ENCODE measurements at regions not wholly inside any gene's neighbourhood (a gene's known extent, or its start where the extent isn't known, plus 50 kb on each side); places are given as distances from the start of the nearest gene placed in this dataset.

DNA sequence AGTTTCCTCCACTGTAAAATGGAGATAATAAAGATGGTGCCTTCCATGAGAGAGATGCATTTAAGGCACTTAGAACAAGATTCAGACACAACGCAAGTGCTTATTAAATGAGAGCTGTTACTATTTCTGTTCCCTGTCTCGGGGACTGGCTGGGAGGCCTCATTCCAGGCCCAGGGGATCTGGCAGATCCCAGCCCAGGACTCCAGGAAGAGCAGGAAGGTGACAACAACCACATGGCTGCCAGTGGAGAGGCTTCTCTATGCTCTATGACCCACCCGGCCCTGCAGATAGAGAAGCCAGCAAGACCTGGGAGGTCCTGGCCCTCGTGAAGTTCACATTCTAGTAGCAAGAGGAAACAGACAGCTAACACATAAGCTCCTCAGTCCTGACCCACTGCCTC lies 175.5 kb downstream of the ACTL8 start:
- 48 to 54% (median 54%) methylated on average over 4 of the region's 4 CpGs for WGBS, 3 donors
- H3K4me1 ChIP-seq (ENCODE audit: control insufficient read depth in 3 of 3, insufficient read depth in 2 of 3, low read depth in 1 of 3, low read length in 2 of 3): no peaks in the 10 kb centered on the region
- no peak overlapping the region for H3K4me3 ChIP-seq (ENCODE audit: low read depth in 1 of 3, low read length in 3 of 3)
- H3K27ac ChIP-seq (ENCODE audit: low read depth in 1 of 3, low read length in 2 of 3): no peak overlapping the region
- no peak for FAIRE-seq
- peaks cover 0 to 3% of the 10 kb centered on the region in 2 donors for H3K9me3 ChIP-seq (ENCODE audit: control insufficient read depth in 2 of 2, insufficient read depth in 1 of 2, low read depth in 1 of 2, low read length in 1 of 2)
- no peak for DNase-seq
- H3K27me3 ChIP-seq (ENCODE audit: control insufficient read depth in 3 of 3, insufficient read depth in 3 of 3, low read length in 3 of 3): peaks cover 0 to 6% (median 0%) of the 10 kb centered on the region in 3 donors
- no peaks in the 10 kb centered on the region for H3K36me3 ChIP-seq (ENCODE audit: control insufficient read depth in 3 of 3, insufficient read depth in 2 of 3, low read depth in 1 of 3, low read length in 3 of 3)

DNA sequence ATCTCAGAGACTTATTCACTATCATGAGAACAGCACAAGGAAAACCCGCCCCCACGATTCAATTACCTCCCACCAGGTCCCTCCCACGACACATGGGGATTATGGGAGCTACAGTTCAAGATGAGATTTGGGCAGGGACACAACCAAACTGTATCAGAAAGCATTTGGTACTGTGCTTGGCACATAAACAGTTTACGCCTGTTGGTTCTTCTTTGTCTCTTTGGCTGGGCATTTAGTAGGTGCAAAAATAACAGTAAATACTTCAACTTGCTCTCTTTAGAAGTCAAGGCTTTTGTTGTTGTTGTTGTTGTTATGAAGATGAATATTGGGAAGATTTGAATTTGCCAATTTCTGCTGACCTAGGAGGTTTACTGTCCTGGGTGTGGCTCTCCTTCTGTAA lies 175.4 kb upstream of the IGSF21 start:
- DNase-seq (no peak), FAIRE-seq (no peak)
- H3K27ac ChIP-seq (ENCODE audit: low read depth in 1 of 3, low read length in 2 of 3): no peak overlapping the region
- H3K4me3 ChIP-seq (ENCODE audit: low read depth in 1 of 3, low read length in 3 of 3): no peak overlapping the region
- no peaks in the 10 kb centered on the region for H3K36me3 ChIP-seq (ENCODE audit: control insufficient read depth in 3 of 3, insufficient read depth in 2 of 3, low read depth in 1 of 3, low read length in 3 of 3)
- H3K27me3 ChIP-seq (ENCODE audit: control insufficient read depth in 3 of 3, insufficient read depth in 3 of 3, low read length in 3 of 3): peaks cover 0 to 6% (median 0%) of the 10 kb centered on the region in 3 donors
- H3K9me3 ChIP-seq (ENCODE audit: control insufficient read depth in 2 of 2, insufficient read depth in 1 of 2, low read depth in 1 of 2, low read length in 1 of 2): peaks cover 0 to 3% of the 10 kb centered on the region in 2 donors
- 79 to 84% (median 84%) methylated on average over 4 of the region's 4 CpGs for WGBS, 3 donors
- H3K4me1 ChIP-seq (ENCODE audit: control insufficient read depth in 3 of 3, insufficient read depth in 2 of 3, low read depth in 1 of 3, low read length in 2 of 3): no peaks in the 10 kb centered on the region

DNA sequence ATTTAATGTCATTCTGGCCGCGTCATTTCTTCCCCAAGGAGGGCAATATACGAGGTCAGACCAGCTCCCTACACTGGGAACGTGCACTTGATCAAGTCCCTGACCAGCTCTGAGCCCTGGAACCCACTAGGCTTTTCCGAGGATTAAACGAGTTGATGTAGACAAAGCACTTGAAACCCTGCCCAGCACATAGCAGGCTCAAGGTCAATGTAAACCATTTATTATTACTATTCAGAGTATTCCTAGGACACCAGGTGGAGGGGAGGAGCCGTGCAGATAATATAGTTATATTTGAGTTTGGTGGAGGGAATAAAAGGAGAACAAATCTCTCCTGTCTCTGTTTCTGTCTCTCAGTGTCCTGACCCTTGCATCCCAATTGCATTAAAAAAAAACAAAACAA lies 174.1 kb upstream of the IGSF21 start:
- 40 to 57% (median 56%) methylated on average over 7 of the region's 7 CpGs for WGBS, 3 donors
- Histone ChIP-seq H3K9me3 (ENCODE audit: control insufficient read depth in 2 of 2, insufficient read depth in 1 of 2, low read depth in 1 of 2, low read length in 1 of 2) (peaks cover 0 to 3% of the 10 kb centered on the region in 2 donors), H3K27ac (ENCODE audit: low read depth in 1 of 3, low read length in 2 of 3) (no peak overlapping the region), H3K27me3 (ENCODE audit: control insufficient read depth in 3 of 3, insufficient read depth in 3 of 3, low read length in 3 of 3) (peaks cover 0 to 5% (median 0%) of the 10 kb centered on the region in 3 donors), H3K4me1 (ENCODE audit: control insufficient read depth in 3 of 3, insufficient read depth in 2 of 3, low read depth in 1 of 3, low read length in 2 of 3) (no peaks in the 10 kb centered on the region), H3K4me3 (ENCODE audit: low read depth in 1 of 3, low read length in 3 of 3) (no peak overlapping the region), H3K36me3 (ENCODE audit: control insufficient read depth in 3 of 3, insufficient read depth in 2 of 3, low read depth in 1 of 3, low read length in 3 of 3) (no peaks in the 10 kb centered on the region)
- FAIRE-seq (no peak), DNase-seq (no peak)

DNA sequence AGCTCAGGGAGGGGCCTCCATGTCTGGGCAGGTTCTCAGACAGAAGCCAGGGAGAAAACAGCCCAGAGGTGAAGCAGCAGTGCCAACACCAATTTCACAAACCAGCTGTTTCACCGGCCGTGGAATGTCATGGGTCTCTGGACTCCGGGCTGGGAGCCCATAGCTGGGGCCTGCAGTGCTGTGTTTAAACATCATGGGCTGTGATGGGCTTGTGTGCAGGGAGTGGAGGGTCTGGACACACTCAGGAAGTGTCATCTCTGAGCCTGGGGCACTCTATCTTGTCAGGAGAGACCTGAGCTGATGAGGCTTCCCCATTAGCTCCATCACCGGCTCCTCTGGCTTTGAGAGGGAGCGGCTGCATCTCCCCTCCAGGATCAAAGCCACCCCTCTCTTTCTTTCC lies 173.6 kb upstream of the IGSF21 start:
- Histone ChIP-seq H3K27ac (ENCODE audit: low read depth in 1 of 3, low read length in 2 of 3) (no peak overlapping the region), H3K27me3 (ENCODE audit: control insufficient read depth in 3 of 3, insufficient read depth in 3 of 3, low read length in 3 of 3) (peaks cover 0 to 2% (median 0%) of the 10 kb centered on the region in 3 donors), H3K9me3 (ENCODE audit: control insufficient read depth in 2 of 2, insufficient read depth in 1 of 2, low read depth in 1 of 2, low read length in 1 of 2) (peaks cover 0 to 3% of the 10 kb centered on the region in 2 donors), H3K36me3 (ENCODE audit: control insufficient read depth in 3 of 3, insufficient read depth in 2 of 3, low read depth in 1 of 3, low read length in 3 of 3) (no peaks in the 10 kb centered on the region), H3K4me1 (ENCODE audit: control insufficient read depth in 3 of 3, insufficient read depth in 2 of 3, low read depth in 1 of 3, low read length in 2 of 3) (no peaks in the 10 kb centered on the region), H3K4me3 (ENCODE audit: low read depth in 1 of 3, low read length in 3 of 3) (no peak overlapping the region)
- DNase-seq (no peak), FAIRE-seq (no peak)
- 51 to 68% (median 59%) methylated on average over 5 of the region's 5 CpGs for WGBS, 3 donors

DNA sequence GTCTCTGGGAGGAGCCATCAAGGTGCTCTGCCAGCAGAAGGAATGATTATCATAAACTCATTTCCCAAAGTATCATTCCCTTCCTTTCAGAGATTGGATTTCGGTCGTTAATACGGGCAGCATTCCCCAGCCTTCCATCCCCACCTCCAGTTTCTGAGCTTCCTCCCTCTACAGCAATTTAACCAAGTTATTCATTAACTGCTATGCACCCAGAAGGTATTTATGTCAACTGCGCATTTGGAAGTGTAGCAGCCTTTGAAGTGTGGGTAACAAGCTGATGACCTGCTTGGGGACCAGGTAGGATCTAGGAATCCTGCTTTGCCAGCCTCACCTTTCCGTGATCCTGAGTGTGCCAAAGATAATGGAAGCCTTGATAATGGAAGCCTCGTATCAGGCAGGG lies 172.4 kb upstream of the IGSF21 start:
- H3K4me1 ChIP-seq (ENCODE audit: control insufficient read depth in 3 of 3, insufficient read depth in 2 of 3, low read depth in 1 of 3, low read length in 2 of 3): no peaks in the 10 kb centered on the region
- peaks cover 0 to 2% (median 0%) of the 10 kb centered on the region in 3 donors for H3K27me3 ChIP-seq (ENCODE audit: control insufficient read depth in 3 of 3, insufficient read depth in 3 of 3, low read length in 3 of 3)
- peaks cover 0 to 3% of the 10 kb centered on the region in 2 donors for H3K9me3 ChIP-seq (ENCODE audit: control insufficient read depth in 2 of 2, insufficient read depth in 1 of 2, low read depth in 1 of 2, low read length in 1 of 2)
- no peak overlapping the region for H3K27ac ChIP-seq (ENCODE audit: low read depth in 1 of 3, low read length in 2 of 3)
- H3K4me3 ChIP-seq (ENCODE audit: low read depth in 1 of 3, low read length in 3 of 3): no peak overlapping the region
- no peaks in the 10 kb centered on the region for H3K36me3 ChIP-seq (ENCODE audit: control insufficient read depth in 3 of 3, insufficient read depth in 2 of 3, low read depth in 1 of 3, low read length in 3 of 3)
- peak; percentile 13 to 14 for DNase-seq
- no peak for FAIRE-seq
- 14 to 47% (median 25%) methylated on average over 6 of the region's 6 CpGs for WGBS, 3 donors

DNA sequence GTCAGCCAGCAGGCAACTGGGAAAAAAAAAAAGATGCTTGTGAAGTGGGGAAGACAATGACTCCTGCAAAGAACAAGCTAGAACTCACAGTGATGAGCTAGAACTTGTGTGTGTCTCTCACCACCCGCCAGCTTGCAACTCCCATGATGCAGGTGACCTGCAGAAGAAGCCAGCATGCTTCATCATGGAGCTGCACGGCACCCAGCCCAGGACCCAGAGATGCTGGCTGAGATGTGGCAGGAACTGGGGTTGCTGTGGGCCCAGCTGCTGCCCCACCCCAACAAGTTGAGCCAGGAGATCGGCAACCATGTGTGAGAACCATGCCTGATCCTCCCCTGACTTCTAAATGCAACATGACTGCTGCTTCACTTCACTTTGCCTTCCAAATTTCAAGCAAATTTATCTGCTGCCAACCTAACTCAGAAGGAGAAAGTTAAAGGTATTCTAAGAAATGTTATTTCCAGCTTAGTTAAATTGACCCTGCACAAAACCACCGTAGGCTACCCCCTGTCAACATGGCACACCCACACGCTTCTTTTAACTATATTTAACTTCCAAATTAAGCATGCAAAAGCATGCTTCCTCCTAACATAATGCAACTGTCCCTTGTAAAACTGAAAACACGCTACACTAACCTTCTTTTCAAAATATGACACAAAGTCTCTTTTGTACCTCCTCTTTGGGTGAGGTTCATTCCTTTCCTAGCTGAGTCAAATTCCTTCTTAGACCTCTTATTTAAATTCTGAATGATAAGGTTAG lies 166.0 kb upstream of the IGSF21 start:
- H3K36me3 ChIP-seq (ENCODE audit: control insufficient read depth in 3 of 3, insufficient read depth in 2 of 3, low read depth in 1 of 3, low read length in 3 of 3): no peaks in the 10 kb centered on the region
- H3K4me3 ChIP-seq (ENCODE audit: low read depth in 1 of 3, low read length in 3 of 3): no peak overlapping the region
- no peak overlapping the region for H3K27ac ChIP-seq (ENCODE audit: low read depth in 1 of 3, low read length in 2 of 3)
- WGBS, 3 donors: 54 to 71% (median 60%) methylated on average over 6 of the region's 6 CpGs
- no peaks in the 10 kb centered on the region for H3K4me1 ChIP-seq (ENCODE audit: control insufficient read depth in 3 of 3, insufficient read depth in 2 of 3, low read depth in 1 of 3, low read length in 2 of 3)
- FAIRE-seq: no peak
- H3K27me3 ChIP-seq (ENCODE audit: control insufficient read depth in 3 of 3, insufficient read depth in 3 of 3, low read length in 3 of 3): peaks cover 0 to 6% (median 2%) of the 10 kb centered on the region in 3 donors
- no peak for DNase-seq
- no peaks in the 10 kb centered on the region for H3K9me3 ChIP-seq (ENCODE audit: control insufficient read depth in 2 of 2, insufficient read depth in 1 of 2, low read depth in 1 of 2, low read length in 1 of 2)

DNA sequence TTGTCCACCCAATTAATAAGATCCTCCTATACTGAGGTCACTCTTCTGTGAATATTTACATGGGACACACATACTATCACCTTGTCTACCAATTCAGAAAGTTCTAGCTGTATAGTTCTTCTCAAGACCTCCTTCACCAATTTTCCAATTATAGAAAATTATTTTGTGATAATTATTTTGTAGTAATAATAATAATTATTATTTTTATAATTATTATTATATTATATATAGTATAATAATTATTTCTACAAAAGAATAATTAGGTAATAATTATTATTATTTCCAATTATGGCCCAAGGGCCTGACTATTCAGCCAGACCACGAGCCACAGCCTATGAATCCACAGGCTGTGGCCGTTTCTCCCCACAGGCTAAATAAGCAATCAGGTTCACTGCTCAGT lies 164.1 kb upstream of the IGSF21 start:
- no peak overlapping the region for H3K4me3 ChIP-seq (ENCODE audit: low read depth in 1 of 3, low read length in 3 of 3)
- H3K36me3 ChIP-seq (ENCODE audit: control insufficient read depth in 3 of 3, insufficient read depth in 2 of 3, low read depth in 1 of 3, low read length in 3 of 3): no peaks in the 10 kb centered on the region
- no peak for DNase-seq
- no peaks in the 10 kb centered on the region for H3K9me3 ChIP-seq (ENCODE audit: control insufficient read depth in 2 of 2, insufficient read depth in 1 of 2, low read depth in 1 of 2, low read length in 1 of 2)
- WGBS, 3 donors: 63 to 71% (median 67%) methylated on average over 2 of the region's 2 CpGs
- peaks cover 0 to 6% (median 2%) of the 10 kb centered on the region in 3 donors for H3K27me3 ChIP-seq (ENCODE audit: control insufficient read depth in 3 of 3, insufficient read depth in 3 of 3, low read length in 3 of 3)
- no peak overlapping the region for H3K27ac ChIP-seq (ENCODE audit: low read depth in 1 of 3, low read length in 2 of 3)
- H3K4me1 ChIP-seq (ENCODE audit: control insufficient read depth in 3 of 3, insufficient read depth in 2 of 3, low read depth in 1 of 3, low read length in 2 of 3): no peaks in the 10 kb centered on the region
- FAIRE-seq: no peak

DNA sequence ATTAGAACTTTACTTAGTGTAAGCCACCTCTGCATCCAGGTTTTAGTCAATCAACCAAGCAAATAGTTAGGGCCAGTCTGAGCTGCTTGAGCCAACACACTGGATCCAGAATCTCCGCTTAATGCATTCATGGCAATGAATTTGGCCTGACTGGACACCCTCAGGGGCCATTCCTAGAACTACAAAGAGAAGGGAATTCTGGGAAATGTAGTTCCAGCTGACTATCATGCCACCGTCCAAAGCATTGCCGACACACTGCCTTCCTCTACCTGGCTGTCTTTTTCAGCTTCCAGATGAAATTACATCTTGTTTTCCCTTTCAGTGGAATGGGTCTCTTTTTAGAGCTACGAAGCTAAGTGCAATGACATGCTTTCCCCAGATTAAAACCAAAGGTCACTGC lies 163.0 kb upstream of the IGSF21 start:
- Histone ChIP-seq H3K27ac (ENCODE audit: low read depth in 1 of 3, low read length in 2 of 3) (no peak overlapping the region), H3K27me3 (ENCODE audit: control insufficient read depth in 3 of 3, insufficient read depth in 3 of 3, low read length in 3 of 3) (peaks cover 0 to 6% (median 2%) of the 10 kb centered on the region in 3 donors), H3K9me3 (ENCODE audit: control insufficient read depth in 2 of 2, insufficient read depth in 1 of 2, low read depth in 1 of 2, low read length in 1 of 2) (no peaks in the 10 kb centered on the region), H3K4me3 (ENCODE audit: low read depth in 1 of 3, low read length in 3 of 3) (no peak overlapping the region), H3K36me3 (ENCODE audit: control insufficient read depth in 3 of 3, insufficient read depth in 2 of 3, low read depth in 1 of 3, low read length in 3 of 3) (no peaks in the 10 kb centered on the region), H3K4me1 (ENCODE audit: control insufficient read depth in 3 of 3, insufficient read depth in 2 of 3, low read depth in 1 of 3, low read length in 2 of 3) (no peaks in the 10 kb centered on the region)
- 53 to 64% (median 61%) methylated on average over 4 of the region's 4 CpGs for WGBS, 3 donors
- DNase-seq (no peak), FAIRE-seq (no peak)

DNA sequence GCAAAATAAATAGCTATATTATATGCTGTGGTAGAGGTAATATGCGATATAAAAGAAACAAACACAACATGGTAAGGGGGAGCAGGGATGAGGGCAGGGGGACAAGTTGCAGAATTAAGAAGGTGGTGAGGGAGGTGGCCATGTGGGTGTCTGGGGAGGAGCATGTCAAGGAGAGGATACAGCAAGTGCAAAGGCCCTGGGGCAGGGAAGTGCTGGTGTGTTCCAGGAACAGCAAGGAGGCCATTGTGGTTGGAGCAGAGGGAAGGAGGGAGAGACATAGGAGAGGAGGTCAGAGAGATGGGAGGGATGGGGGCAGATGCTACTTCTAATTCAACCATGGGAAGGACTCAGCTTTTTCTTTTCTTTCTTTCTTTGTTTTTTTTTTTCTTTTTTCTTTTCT lies 161.2 kb upstream of the IGSF21 start:
- Histone ChIP-seq H3K27me3 (ENCODE audit: control insufficient read depth in 3 of 3, insufficient read depth in 3 of 3, low read length in 3 of 3) (peaks cover 0 to 6% (median 2%) of the 10 kb centered on the region in 3 donors), H3K4me1 (ENCODE audit: control insufficient read depth in 3 of 3, insufficient read depth in 2 of 3, low read depth in 1 of 3, low read length in 2 of 3) (no peaks in the 10 kb centered on the region), H3K36me3 (ENCODE audit: control insufficient read depth in 3 of 3, insufficient read depth in 2 of 3, low read depth in 1 of 3, low read length in 3 of 3) (no peaks in the 10 kb centered on the region), H3K27ac (ENCODE audit: low read depth in 1 of 3, low read length in 2 of 3) (no peak overlapping the region), H3K9me3 (ENCODE audit: control insufficient read depth in 2 of 2, insufficient read depth in 1 of 2, low read depth in 1 of 2, low read length in 1 of 2) (no peaks in the 10 kb centered on the region), H3K4me3 (ENCODE audit: low read depth in 1 of 3, low read length in 3 of 3) (no peak overlapping the region)
- DNase-seq (no peak), FAIRE-seq (no peak)
- WGBS, 3 donors: 91 to 96% (median 94%) methylated on average over 1 of the region's 1 CpG
